NCI-H345 treated with DMSO at 0.1 percent for 48 hours (cell line): ENCODE measurements at regions not wholly inside any gene's neighbourhood (a gene's known extent, or its start where the extent isn't known, plus 50 kb on each side); places are given as distances from the start of the nearest gene placed in this dataset.
"Not testable (repeated sequence)": the region's sequence is repeated elsewhere in the genome, so short reads cannot be mapped to it uniquely, and the experiment has no call there.

Experiments used
- DNase-seq: peaks from one replicate; lab custom pipeline; 2025; ENCODE audit not compliant: unreplicated experiment; lab: John Stamatoyannopoulos, UW

GRCh38 chr3:182650568-182651128 lies 142.7 kb upstream of the ATP11B start:
- no peak for DNase-seq

DNA sequence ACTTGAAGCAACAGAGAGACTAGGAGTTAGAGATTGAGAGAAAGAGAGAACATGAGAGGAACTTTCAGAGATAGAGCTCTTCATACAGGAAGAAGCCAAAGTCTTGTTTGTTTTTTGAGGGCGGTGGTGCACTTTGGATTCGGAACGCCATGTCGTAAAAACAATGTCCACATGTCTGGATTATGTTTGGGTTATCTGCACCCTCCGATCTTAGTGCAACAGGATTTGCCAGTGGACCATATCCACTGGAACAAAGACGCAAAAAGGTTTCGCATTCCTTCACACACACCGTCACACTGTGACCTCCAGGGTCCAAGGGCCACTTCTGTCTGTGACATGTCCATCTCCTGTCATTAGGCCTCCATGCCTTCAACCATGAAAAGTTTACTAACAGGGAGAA lies 141.8 kb upstream of the ATP11B start:
- DNase-seq: no peak

GRCh38 chr3:182653065-182653464 lies 140.2 kb upstream of the ATP11B start:
- DNase-seq: not testable (repeated sequence)

- no peak for DNase-seq
Measured at GRCh38 chr3:182668541-182668940, 124.8 kb upstream of the ATP11B start.

- DNase-seq: no peak
Measured at GRCh38 chr3:182668974-182669373, 124.3 kb upstream of the ATP11B start.

GRCh38 chr3:182671541-182671940 lies 121.8 kb upstream of the ATP11B start:
- no peak for DNase-seq

DNA sequence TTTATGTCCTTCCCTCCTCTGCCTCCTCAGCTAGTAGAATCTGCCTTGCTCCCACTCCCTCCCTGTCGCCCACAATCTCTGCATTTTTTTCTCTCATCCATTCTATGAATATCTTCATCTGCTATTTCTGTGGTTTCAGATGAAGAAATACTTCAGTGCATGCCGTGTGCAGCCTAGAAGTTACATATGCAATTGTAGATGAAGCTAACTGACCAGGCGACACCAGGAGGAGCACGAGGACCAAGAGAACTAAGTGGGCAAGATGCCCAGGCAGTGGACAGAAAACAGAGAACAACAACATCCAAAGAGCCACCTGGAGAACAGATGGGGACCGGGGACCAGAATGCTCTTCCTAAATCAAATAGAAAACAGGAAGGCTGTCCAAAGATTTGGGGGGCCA lies 121.4 kb upstream of the ATP11B start:
- DNase-seq: no peak

- DNase-seq: no peak
Measured at GRCh38 chr3:182673336-182673735, 120.0 kb upstream of the ATP11B start.

GRCh38 chr3:182682263-182683241 lies 110.8 kb upstream of the ATP11B start:
- peak; percentile 90 for DNase-seq

- DNase-seq: peak; percentile 85
Measured at GRCh38 chr3:182683453-182683852, 109.9 kb upstream of the ATP11B start.

- no peak for DNase-seq
Measured at GRCh38 chr3:182683858-182684257, 109.4 kb upstream of the ATP11B start.

DNA sequence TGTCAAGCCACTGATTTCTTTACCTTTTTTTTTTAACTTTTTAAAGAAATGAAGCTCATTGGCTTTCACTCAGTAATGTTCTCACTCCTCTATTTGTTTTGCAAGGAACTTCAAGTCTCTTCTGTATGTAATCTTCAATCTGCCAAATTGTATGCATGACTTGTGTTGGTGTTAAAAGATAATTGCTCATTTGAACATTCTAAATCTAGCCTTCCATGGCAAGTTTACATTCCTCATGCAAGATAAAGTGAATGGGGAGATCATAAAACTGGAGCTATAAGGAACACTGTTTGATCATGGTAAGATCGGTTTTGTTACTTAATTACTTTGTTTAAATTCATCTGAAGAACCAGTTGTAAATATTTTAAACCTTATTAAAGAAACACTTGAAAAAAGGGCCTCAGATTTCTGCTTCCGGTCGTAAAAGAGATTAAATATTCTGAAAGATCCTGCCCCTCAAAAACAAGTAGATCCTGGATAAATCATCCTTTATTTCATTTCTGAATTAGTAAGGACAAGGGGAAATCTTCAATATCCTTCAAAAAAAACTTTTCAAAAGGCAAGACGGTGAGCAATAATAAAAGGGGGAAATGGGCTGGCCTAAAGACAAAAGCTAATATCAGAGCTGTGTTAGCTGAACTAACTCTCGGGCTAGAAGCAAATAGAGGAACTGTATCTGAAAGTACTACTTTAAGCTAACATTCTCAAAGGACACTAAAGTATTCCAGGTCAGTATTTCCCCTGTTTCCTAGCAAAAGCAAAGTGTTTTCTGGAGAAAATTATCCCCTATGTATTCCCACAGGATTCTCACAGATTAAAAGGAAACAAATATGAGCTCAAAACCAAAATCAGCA lies 107.0 kb upstream of the ATP11B start:
- DNase-seq: no peak

GRCh38 chr3:182690172-182690571 lies 103.1 kb upstream of the ATP11B start:
- no peak for DNase-seq

GRCh38 chr3:182692021-182692420 lies 101.3 kb upstream of the ATP11B start:
- no peak for DNase-seq

DNA sequence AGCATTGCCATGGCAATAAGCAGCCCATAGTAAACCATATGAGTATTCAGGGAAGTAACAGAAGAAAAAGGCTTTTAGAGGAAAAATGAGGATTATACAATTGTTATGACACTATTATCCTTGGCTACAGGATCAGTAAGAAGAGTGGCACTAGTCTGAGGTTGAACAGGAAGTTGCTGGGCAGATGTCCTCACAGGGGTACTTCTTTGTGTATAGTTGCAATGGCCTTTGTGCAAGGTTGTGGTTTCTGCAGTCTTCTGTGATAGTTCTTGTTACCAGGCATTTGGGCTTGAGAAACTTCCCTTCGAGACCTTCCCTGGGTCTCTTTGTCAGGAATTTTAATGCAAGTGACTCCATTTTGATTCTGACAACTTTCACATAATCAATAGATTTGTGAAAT lies 100.6 kb upstream of the ATP11B start:
- no peak for DNase-seq

GRCh38 chr3:182693723-182694122 lies 99.6 kb upstream of the ATP11B start:
- no peak for DNase-seq

DNA sequence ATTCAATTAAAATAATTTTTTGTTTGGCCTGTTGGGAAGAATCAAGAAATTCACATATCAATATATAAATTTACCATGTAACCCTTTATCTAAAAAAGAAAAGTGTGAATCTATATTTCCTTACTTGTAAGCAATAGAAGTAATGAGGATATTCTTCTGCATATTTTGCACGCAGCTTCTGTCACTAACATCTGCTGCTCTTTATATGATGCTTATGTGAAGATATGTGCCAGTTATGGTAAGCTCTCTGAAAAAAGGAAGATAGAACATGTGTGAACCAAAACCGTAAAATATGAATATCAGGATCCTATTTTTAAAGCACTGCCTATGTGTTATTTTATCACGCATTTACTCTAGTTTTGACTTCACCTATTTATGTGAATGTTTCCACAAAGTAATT lies 96.4 kb upstream of the ATP11B start:
- no peak for DNase-seq

GRCh38 chr3:182697345-182697919 lies 95.9 kb upstream of the ATP11B start:
- DNase-seq: no peak

- DNase-seq: no peak
Measured at GRCh38 chr3:182698078-182698477, 95.2 kb upstream of the ATP11B start.

GRCh38 chr3:182699550-182700170 lies 93.6 kb upstream of the ATP11B start:
- DNase-seq: no peak

DNA sequence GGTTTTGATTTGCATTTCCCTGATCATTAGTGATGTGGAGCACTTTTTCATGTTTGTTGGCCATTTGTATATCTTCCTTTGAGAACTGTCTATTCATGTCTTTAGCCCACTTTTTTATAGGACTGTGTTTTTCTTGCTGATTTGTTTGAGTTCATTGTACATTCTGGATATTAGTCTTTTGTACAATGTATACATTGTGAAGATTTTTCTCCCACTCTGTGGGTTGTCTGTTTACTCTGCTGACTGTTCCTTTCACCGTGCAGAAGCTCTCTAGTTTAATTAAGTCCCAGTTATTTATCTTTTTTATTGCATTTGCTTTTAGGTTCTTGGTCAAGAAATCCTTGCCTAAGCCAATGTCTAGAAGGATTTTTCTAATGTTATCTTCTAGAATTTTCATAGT lies 91.1 kb upstream of the ATP11B start:
- DNase-seq: no peak
